Progenitor cell of endocrine pancreas (in vitro differentiated cells): ENCODE measurements at regions not wholly inside any gene's neighbourhood (a gene's known extent, or its start where the extent isn't known, plus 50 kb on each side); places are given as distances from the start of the nearest gene placed in this dataset.

Experiments used
- DNase-seq: peaks from one replicate; pipeline ENCODE4 v3.0.0; 2021; ENCODE audit warnings: low spot score; ENCODE audit not compliant: unreplicated experiment
- H3K27ac Mint-ChIP-seq: 2 replicates; pipeline ENCODE4 v1.8.0; 2021; ENCODE audit warnings: mild to moderate bottlenecking, moderate library complexity, mixed read lengths
- H3K27me3 Mint-ChIP-seq: 2 replicates; pipeline ENCODE4 v1.8.0; 2021; ENCODE audit warnings: mixed read lengths
- H3K36me3 Mint-ChIP-seq: 2 replicates; pipeline ENCODE4 v1.8.0; 2022; ENCODE audit warnings: mixed read lengths; ENCODE audit not compliant: insufficient read depth
- H3K4me1 Mint-ChIP-seq: 2 replicates; pipeline ENCODE4 v1.8.0; 2021; ENCODE audit warnings: low read depth, mixed read lengths
- H3K4me3 Mint-ChIP-seq: 2 replicates; pipeline ENCODE4 v1.8.0; 2021; ENCODE audit warnings: low read depth, mild to moderate bottlenecking, moderate library complexity, mixed read lengths
- H3K9me3 Mint-ChIP-seq: 2 replicates; pipeline ENCODE4 v1.8.0; 2021; ENCODE audit warnings: low read depth, mixed read lengths
- TF ChIP-seq, protein P1 (sequence below): fragments of 200-600 bp; sonication (generic); IDR thresholded peaks from one replicate; pipeline ENCODE4 v1.5.0; 2021; ENCODE audit warnings: antibody characterized with exemption, mild to moderate bottlenecking; ENCODE audit not compliant: unreplicated experiment

DNA sequence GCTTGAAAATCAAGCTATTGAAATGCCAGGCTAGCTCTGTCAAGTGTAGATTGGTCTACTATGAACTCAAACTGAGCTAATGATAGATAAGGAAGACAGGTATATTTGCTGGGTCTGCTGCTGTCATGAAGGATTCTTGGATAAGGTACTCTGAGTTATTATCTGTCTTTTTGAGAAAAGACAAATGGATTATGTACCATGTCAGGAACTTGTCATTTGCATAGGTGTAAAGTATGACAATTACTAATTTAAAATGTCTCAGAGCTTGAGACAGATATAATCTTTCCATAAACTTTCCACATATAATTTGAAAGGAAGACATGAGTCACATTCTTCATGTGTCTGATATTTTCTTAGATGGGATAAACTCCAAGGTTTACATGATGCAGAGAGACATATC lies 594.1 kb upstream of the PTPRD start:
- Mint-ChIP-seq H3K4me3 (no peak overlapping the region), H3K4me1 (no peaks in the 10 kb centered on the region), H3K27me3 (no peaks in the 10 kb centered on the region), H3K36me3 (no peaks in the 10 kb centered on the region), H3K9me3 (no peaks in the 10 kb centered on the region), H3K27ac (no peak overlapping the region)
- no peak for DNase-seq
- TF ChIP-seq, protein P1, sequence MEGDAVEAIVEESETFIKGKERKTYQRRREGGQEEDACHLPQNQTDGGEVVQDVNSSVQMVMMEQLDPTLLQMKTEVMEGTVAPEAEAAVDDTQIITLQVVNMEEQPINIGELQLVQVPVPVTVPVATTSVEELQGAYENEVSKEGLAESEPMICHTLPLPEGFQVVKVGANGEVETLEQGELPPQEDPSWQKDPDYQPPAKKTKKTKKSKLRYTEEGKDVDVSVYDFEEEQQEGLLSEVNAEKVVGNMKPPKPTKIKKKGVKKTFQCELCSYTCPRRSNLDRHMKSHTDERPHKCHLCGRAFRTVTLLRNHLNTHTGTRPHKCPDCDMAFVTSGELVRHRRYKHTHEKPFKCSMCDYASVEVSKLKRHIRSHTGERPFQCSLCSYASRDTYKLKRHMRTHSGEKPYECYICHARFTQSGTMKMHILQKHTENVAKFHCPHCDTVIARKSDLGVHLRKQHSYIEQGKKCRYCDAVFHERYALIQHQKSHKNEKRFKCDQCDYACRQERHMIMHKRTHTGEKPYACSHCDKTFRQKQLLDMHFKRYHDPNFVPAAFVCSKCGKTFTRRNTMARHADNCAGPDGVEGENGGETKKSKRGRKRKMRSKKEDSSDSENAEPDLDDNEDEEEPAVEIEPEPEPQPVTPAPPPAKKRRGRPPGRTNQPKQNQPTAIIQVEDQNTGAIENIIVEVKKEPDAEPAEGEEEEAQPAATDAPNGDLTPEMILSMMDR: no peak

DNA sequence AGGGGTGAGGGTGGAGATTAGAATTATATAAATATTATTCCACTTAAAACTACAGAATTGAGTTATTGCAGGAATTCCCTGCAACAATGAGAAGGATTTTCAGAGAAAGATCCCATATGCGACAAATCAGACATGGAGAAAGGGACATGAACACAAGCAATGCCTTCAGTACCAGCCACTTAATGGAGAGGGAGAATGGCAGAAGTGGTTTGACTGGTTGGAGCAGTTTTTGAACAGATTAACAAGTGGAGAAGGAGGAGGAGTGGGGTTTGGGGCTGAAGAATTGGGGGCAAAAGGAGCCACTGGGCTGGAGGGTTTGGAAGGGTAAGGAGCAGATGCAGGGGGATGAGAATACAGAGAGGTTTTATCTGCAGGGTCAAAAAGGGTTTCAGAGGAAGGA lies 620.9 kb upstream of the PTPRD start:
- H3K27ac Mint-ChIP-seq: no peak overlapping the region

DNA sequence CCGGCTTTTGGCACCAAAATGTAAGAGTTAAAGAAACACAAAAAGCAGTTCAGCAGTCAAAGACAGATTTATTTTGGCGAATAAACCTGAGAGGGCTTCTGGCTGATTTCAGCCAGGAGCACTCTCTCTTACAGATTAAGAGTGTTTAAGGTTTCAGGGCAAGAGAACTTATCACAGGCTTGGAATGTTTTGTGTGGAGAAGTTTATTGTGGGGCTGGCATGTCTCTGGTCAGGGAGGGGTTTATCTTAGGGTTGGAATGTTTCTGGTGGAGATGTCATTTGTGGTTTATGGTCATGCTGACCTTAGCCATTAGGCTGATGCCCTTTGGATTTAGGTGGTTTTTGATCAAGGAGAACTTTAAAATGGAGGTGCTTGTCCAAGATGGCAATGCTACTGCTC lies 622.3 kb upstream of the PTPRD start:
- Mint-ChIP-seq H3K27me3 (no peaks in the 10 kb centered on the region), H3K27ac (peak overlapping the region; percentile 8), H3K4me1 (peaks cover 19% of the 10 kb centered on the region), H3K9me3 (peaks cover 12% of the 10 kb centered on the region), H3K36me3 (no peaks in the 10 kb centered on the region), H3K4me3 (no peak overlapping the region)
- DNase-seq: no peak
- TF ChIP-seq, protein P1: no peak

More for the DNA sequence above, 620.9 kb upstream of the PTPRD start:
- H3K36me3 Mint-ChIP-seq: no peaks in the 10 kb centered on the region
- TF ChIP-seq, protein P1: no peak
- DNase-seq: no peak
- peaks cover 20% of the 10 kb centered on the region for H3K9me3 Mint-ChIP-seq
- peaks cover 19% of the 10 kb centered on the region for H3K4me1 Mint-ChIP-seq
- no peak overlapping the region for H3K4me3 Mint-ChIP-seq
- no peaks in the 10 kb centered on the region for H3K27me3 Mint-ChIP-seq

DNA sequence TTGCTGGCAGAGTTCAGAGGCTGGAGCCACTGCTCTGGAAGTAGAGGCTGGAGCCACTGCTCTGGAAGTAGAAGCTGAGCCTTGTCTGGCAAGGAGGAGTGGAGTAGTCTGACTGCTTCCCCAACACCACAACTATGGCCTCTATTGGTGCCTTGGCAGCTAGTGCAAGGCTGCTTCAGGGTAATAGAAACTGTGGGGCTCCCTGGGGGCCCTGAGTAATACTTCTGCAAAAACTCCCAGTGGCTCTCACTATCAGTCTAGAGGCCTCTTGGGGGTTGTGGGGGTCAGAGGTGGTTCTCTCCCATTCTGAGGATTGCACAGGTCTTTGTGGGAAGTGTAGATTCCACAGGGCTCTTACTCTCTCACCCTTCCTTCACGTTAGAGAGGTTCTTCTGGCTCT lies 629.0 kb upstream of the PTPRD start:
- H3K27ac Mint-ChIP-seq: no peak overlapping the region

DNA sequence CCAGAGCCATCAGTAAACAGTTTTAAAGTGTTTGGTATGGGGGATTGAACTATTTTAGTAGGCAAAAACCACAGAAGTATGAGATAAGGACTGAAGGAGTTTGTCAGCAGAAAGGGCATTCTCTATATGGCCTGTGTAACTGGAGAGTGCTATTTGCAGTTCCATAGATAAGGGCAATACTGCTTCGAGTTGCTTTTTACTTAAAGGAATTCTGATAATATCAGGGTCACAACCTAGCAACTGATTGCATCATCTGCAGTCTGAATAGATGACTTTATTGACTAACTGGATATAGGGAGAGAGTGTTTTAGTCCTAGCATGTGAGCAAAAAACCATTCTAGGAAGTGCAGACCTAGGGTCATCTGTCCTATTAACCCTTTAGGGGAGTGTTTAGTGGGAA lies 645.2 kb upstream of the PTPRD start:
- no peak for DNase-seq
- TF ChIP-seq, protein P1: no peak
- Mint-ChIP-seq H3K9me3 (peaks cover 36% of the 10 kb centered on the region), H3K27ac (peak overlapping the region; percentile 44), H3K36me3 (peaks cover 4% of the 10 kb centered on the region), H3K4me1 (peaks cover 19% of the 10 kb centered on the region), H3K4me3 (no peak overlapping the region), H3K27me3 (no peaks in the 10 kb centered on the region)

More for the DNA sequence above, 629.0 kb upstream of the PTPRD start:
- Mint-ChIP-seq H3K27me3 (no peaks in the 10 kb centered on the region), H3K4me1 (no peaks in the 10 kb centered on the region), H3K9me3 (peaks cover 11% of the 10 kb centered on the region), H3K4me3 (no peak overlapping the region), H3K36me3 (no peaks in the 10 kb centered on the region)
- no peak for DNase-seq
- TF ChIP-seq, protein P1: no peak
